Endothelial cell of umbilical vein (primary cell): ENCODE measurements at regions not wholly inside any gene's neighbourhood (a gene's known extent, or its start where the extent isn't known, plus 50 kb on each side); places are given as distances from the start of the nearest gene placed in this dataset.

ENCODE experiments used
- BruUV-seq: library from RNA; stranded (reverse); fragments of 400-500 nt; replicated peaks from 2 replicates; lab custom pipeline; 2021; lab: Mats Ljungman, UMichigan
- CTCF ChIA-PET: fragments of 300-600, 350-600 bp; sonication (Branson Sonifier 250); formaldehyde crosslinking; loops from one replicate; lab custom pipeline; 2021; ENCODE audit warnings: antibody characterized with exemption, inconsistent platforms; lab: Charles Lee
- POLR2A ChIA-PET: fragments of 300-600, 350-600 bp; sonication (Branson Sonifier 250); formaldehyde crosslinking; loops from one replicate; lab custom pipeline; 2021; ENCODE audit warnings: antibody characterized with exemption, inconsistent platforms; lab: Charles Lee
- DNase-seq: peaks from one replicate; pipeline ENCODE4 v3.0.0-alpha.2; 2011; ENCODE audit warnings: low read depth, low spot score
- FAIRE-seq: peaks from 2 replicates; lab custom pipeline; 2011; peaks lifted over from hg19 to GRCh38; lab: Jason Lieb, UNC
- H2AFZ ChIP-seq: 2 replicates; pipeline ENCODE4 v1.6.0; 2012; ENCODE audit warnings: low read depth, low read length, control low read depth, inconsistent platforms
- H3K27ac ChIP-seq: 2 replicates; pipeline ENCODE4 v1.5.1; 2011; ENCODE audit warnings: low read depth, mild to moderate bottlenecking, control low read depth, low read length, moderate library complexity; ENCODE audit not compliant: insufficient read depth
- H3K27me3 ChIP-seq, 2 experiments: 2 replicates each; pipeline versions ENCODE4 v1.6.0 to v1.6.1; 2011; ENCODE audit warnings: low read length in 2 of 2, mixed read lengths in 1 of 2; ENCODE audit not compliant: control insufficient read depth in 2 of 2, insufficient read depth in 2 of 2
- H3K36me3 ChIP-seq, 2 experiments: 2 replicates in 1 of 2; 3 replicates in 1 of 2; pipeline ENCODE4 v1.5.1; 2011; ENCODE audit warnings: low read length in 2 of 2, mild to moderate bottlenecking in 1 of 2, moderate library complexity in 1 of 2; ENCODE audit not compliant: control insufficient read depth in 2 of 2, insufficient read depth in 2 of 2; ENCODE audit errors: extremely low read depth in 1 of 2
- H3K4me1 ChIP-seq: 3 replicates; pipeline ENCODE4 v1.5.1; 2011; ENCODE audit warnings: mild to moderate bottlenecking, low read length; ENCODE audit not compliant: control insufficient read depth, insufficient read depth; ENCODE audit errors: extremely low read depth
- H3K4me2 ChIP-seq: 2 replicates; pipeline ENCODE4 v1.6.1; 2011; ENCODE audit warnings: low read length, control low read depth, mixed read lengths; ENCODE audit not compliant: insufficient read depth
- H3K4me3 ChIP-seq, 3 experiments: fragments of 200-600 bp in 1 of 3; sonication (generic), shearing (Covaris generic) in 1 of 3; replicated peaks in 1 of 3; 2 replicates each; pipeline ENCODE4 v1.5.1; 2011 to 2016; ENCODE audit warnings: control low read depth in 3 of 3, low read length in 3 of 3, mild to moderate bottlenecking in 2 of 3, inconsistent platforms in 1 of 3, low read depth in 1 of 3, moderate library complexity in 1 of 3; ENCODE audit not compliant: insufficient read depth in 1 of 3
- H3K79me2 ChIP-seq: 2 replicates; pipeline ENCODE4 v1.6.0; 2012; ENCODE audit warnings: low read length, inconsistent platforms; ENCODE audit not compliant: control insufficient read depth, insufficient read depth
- H3K9ac ChIP-seq: replicated peaks from 2 replicates; pipeline ENCODE3; 2011; ENCODE audit warnings: low read length, control low read depth; ENCODE audit not compliant: insufficient read depth; ENCODE audit errors: extremely low read depth
- H3K9me1 ChIP-seq: replicated peaks from 3 replicates; pipeline ENCODE4 v1.6.0; 2011; ENCODE audit warnings: mild to moderate bottlenecking, low read length; ENCODE audit not compliant: control insufficient read depth, insufficient read depth; ENCODE audit errors: extremely low read depth
- H3K9me3 ChIP-seq: replicated peaks from 2 replicates; pipeline ENCODE4 v1.5.1; 2012; ENCODE audit warnings: low read length, inconsistent platforms; ENCODE audit not compliant: control insufficient read depth, insufficient read depth
- H4K20me1 ChIP-seq: replicated peaks from 2 replicates; pipeline ENCODE3; 2011; ENCODE audit warnings: mild to moderate bottlenecking, low read length; ENCODE audit not compliant: control insufficient read depth, insufficient read depth; ENCODE audit errors: extremely low read depth
- EZH2 ChIP-seq: IDR thresholded peaks from 2 replicates; pipeline ENCODE4 v1.6.1; 2012; ENCODE audit warnings: borderline replicate concordance, low read depth, mild to moderate bottlenecking, moderate library complexity, low read length, inconsistent platforms; ENCODE audit not compliant: severe bottlenecking
- FOS ChIP-seq: IDR thresholded peaks from 2 replicates; pipeline ENCODE4 v1.6.1; 2011; ENCODE audit warnings: mild to moderate bottlenecking, low read length, moderate library complexity, borderline replicate concordance; ENCODE audit not compliant: insufficient read depth
- GATA2 ChIP-seq: IDR thresholded peaks from 2 replicates; pipeline ENCODE4 v1.7.0; 2011; ENCODE audit warnings: low read depth, mild to moderate bottlenecking, moderate library complexity, mixed read lengths, low read length; ENCODE audit not compliant: insufficient read length, insufficient read depth
- JUN ChIP-seq: IDR thresholded peaks from 2 replicates; pipeline ENCODE4 v1.6.1; 2011; ENCODE audit warnings: borderline replicate concordance, low read depth; ENCODE audit not compliant: insufficient read length, insufficient read depth
- MYC ChIP-seq: IDR thresholded peaks from one replicate; pipeline ENCODE4 v1.6.1; 2011; ENCODE audit warnings: mild to moderate bottlenecking, low read depth, low read length
- POLR2A ChIP-seq: IDR thresholded peaks from 2 replicates; pipeline ENCODE4 v1.6.1; 2012; ENCODE audit warnings: low read depth, mild to moderate bottlenecking, control low read depth, low read length
- POLR2AphosphoS5 ChIP-seq: IDR thresholded peaks from 2 replicates; pipeline ENCODE4 v1.6.1; 2012; ENCODE audit warnings: low read depth, mild to moderate bottlenecking, control low read depth, low read length, moderate library complexity; ENCODE audit not compliant: insufficient read depth
- dilution Hi-C: fragments of 300-500 bp; cut with MboI; formaldehyde crosslinking; loops from one replicate; pipeline ENCODE4 v1.15.0; 2019; ENCODE audit warnings: low sequenced_read_pairs; ENCODE audit not compliant: extremely low pct_ligation_motif_present
- intact Hi-C: fragments of 100-400 bp; cut with micrococcal nuclease; formaldehyde crosslinking; loops from one replicate; pipeline ENCODE4 v1.10.0; 2022
- TF ChIP-seq, protein P1 (sequence below), 2 donors: IDR thresholded peaks; 1 replicate in 1 of 2; 2 replicates in 1 of 2; pipeline ENCODE4 v1.5.1; 2011; ENCODE audit warnings: low read length in 2 of 2, mild to moderate bottlenecking in 2 of 2, moderate library complexity in 2 of 2, control low read depth in 1 of 2, inconsistent platforms in 1 of 2, low read depth in 1 of 2; ENCODE audit not compliant: insufficient read depth in 1 of 2; ENCODE audit errors: extremely low read depth in 1 of 2
- TF ChIP-seq, protein P2 (sequence below): IDR thresholded peaks from 2 replicates; pipeline ENCODE4 v1.6.1; 2011; ENCODE audit not compliant: insufficient read depth, insufficient read length

DNA sequence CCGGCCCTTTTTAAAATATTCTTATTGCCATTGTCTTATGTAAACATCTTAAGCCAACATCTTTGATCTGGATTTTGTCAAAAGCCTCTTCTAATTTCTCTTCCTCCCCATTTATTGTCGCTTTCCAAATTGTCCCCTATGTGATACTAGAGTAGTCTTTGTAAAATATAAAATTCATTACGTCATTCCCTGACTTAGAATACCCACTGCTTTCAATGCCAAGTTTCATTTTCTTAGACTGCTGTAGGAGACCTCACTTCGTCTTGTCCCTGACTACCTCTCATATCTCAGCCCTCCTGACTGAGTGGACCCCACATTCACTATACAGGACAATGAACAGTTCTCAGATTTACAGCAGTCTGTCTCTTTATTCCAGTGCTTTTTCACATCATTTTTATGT lies 633.9 kb upstream of the LMO3 start:
- peaks cover 2% of the 10 kb centered on the region for H3K9me3 ChIP-seq
- H3K79me2 ChIP-seq = no peaks in the 10 kb centered on the region
- no TSS peak for BruUV-seq
- H3K27ac ChIP-seq = no peak overlapping the region
- H3K27me3 ChIP-seq = no peaks in the 10 kb centered on the region
- intact Hi-C loops = no loop called here
- no peaks in the 10 kb centered on the region for H3K9me1 ChIP-seq
- CTCF ChIA-PET = no interaction called here
- dilution Hi-C loops = no loop called here
- H3K9ac ChIP-seq = no peak overlapping the region
- TF ChIP-seq POLR2A (no peak), GATA2 (no peak), JUN (no peak)
- TF ChIP-seq, protein P1, sequence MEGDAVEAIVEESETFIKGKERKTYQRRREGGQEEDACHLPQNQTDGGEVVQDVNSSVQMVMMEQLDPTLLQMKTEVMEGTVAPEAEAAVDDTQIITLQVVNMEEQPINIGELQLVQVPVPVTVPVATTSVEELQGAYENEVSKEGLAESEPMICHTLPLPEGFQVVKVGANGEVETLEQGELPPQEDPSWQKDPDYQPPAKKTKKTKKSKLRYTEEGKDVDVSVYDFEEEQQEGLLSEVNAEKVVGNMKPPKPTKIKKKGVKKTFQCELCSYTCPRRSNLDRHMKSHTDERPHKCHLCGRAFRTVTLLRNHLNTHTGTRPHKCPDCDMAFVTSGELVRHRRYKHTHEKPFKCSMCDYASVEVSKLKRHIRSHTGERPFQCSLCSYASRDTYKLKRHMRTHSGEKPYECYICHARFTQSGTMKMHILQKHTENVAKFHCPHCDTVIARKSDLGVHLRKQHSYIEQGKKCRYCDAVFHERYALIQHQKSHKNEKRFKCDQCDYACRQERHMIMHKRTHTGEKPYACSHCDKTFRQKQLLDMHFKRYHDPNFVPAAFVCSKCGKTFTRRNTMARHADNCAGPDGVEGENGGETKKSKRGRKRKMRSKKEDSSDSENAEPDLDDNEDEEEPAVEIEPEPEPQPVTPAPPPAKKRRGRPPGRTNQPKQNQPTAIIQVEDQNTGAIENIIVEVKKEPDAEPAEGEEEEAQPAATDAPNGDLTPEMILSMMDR (IDR thresholded peaks at IDR 0.05; ENCODE audit: extremely low read depth in 1 of 2, insufficient read depth in 1 of 2, low read depth in 1 of 2, low read length in 2 of 2) = no peak
- TF ChIP-seq, protein P2, sequence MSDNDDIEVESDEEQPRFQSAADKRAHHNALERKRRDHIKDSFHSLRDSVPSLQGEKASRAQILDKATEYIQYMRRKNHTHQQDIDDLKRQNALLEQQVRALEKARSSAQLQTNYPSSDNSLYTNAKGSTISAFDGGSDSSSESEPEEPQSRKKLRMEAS = no peak
- H3K36me3 ChIP-seq = no peaks in the 10 kb centered on the region
- no peak for DNase-seq
- POLR2A ChIA-PET = no interaction called here
- no peak overlapping the region for H3K4me2 ChIP-seq
- no peak overlapping the region for H3K4me3 ChIP-seq
- FAIRE-seq = no peak
- H3K4me1 ChIP-seq = no peaks in the 10 kb centered on the region
- no peaks in the 10 kb centered on the region for H4K20me1 ChIP-seq
- no peak overlapping the region for H2AFZ ChIP-seq

DNA sequence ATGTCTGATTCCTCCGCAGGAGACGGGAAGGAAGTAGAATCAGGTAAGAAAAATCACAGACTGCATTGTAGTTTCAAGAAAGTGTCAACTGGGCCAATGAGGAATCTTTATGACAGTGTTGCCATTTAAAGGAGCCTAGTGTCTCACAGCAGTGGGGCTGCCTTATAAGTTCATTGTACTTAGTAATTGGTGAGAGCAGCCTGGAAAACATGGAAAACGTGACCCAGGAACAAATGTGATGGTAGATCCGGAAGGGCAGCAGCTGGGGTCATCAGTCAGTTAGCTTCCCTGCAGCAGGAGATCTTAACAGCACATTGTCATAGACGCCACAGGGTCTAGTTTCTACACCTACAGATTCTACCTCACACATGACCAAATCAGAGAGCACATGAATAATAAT lies 630.0 kb upstream of the LMO3 start:
- dilution Hi-C loops = no loop called here
- Histone ChIP-seq H3K9ac (no peak overlapping the region), H3K27me3 (no peaks in the 10 kb centered on the region), H3K27ac (no peak overlapping the region), H3K9me3 (peaks cover 2% of the 10 kb centered on the region), H2AFZ (no peak overlapping the region), H3K79me2 (no peaks in the 10 kb centered on the region), H3K36me3 (no peaks in the 10 kb centered on the region), H3K4me1 (no peaks in the 10 kb centered on the region), H3K9me1 (no peaks in the 10 kb centered on the region), H3K4me3 (no peak overlapping the region), H4K20me1 (no peaks in the 10 kb centered on the region), H3K4me2 (no peak overlapping the region)
- TF ChIP-seq MYC = no peak
- TF ChIP-seq, protein P2 = no peak
- TF ChIP-seq POLR2A = no peak
- TF ChIP-seq GATA2 = no peak
- TF ChIP-seq, protein P1 (IDR thresholded peaks at IDR 0.05; ENCODE audit: extremely low read depth in 1 of 2, insufficient read depth in 1 of 2, low read depth in 1 of 2, low read length in 2 of 2) = no peak
- no peak for TF ChIP-seq POLR2AphosphoS5
- TF ChIP-seq EZH2 = no peak
- TF ChIP-seq FOS = no peak
- no peak for TF ChIP-seq JUN
- FAIRE-seq (no peak), DNase-seq (no peak)
- POLR2A ChIA-PET = no interaction called here
- no TSS peak for BruUV-seq
- CTCF ChIA-PET = no interaction called here
- intact Hi-C loops = no loop called here
